HEK293 (cell line): ENCODE measurements at regions not wholly inside any gene's neighbourhood (a gene's known extent, or its start where the extent isn't known, plus 50 kb on each side); places are given as distances from the start of the nearest gene placed in this dataset.
"Not testable (repeated sequence)": the region's sequence is repeated elsewhere in the genome, so short reads cannot be mapped to it uniquely, and the experiment has no call there.

Source experiments
- CTCF ChIA-PET: fragments of 350-600 bp; formaldehyde crosslinking; extraction: SDS; loops from one replicate; lab custom pipeline; 2021; ENCODE audit warnings: antibody characterized with exemption; lab: Yijun Ruan, JAX
- POLR2A ChIA-PET: fragments of 300-600 bp; formaldehyde crosslinking; extraction: SDS; loops from one replicate; lab custom pipeline; 2020; ENCODE audit warnings: antibody characterized with exemption, inconsistent platforms; lab: Yijun Ruan, JAX
- H3K27ac ChIP-seq: fragments of 200-500 bp; sonication (Bioruptor generic); 2 replicates; pipeline ENCODE4 v1.5.1; 2014; ENCODE audit warnings: low read depth, low read length, control low read depth, inconsistent platforms; ENCODE audit errors: extremely low read depth
- H3K36me3 ChIP-seq, 2 experiments: fragments of 200-500 bp in 1 of 2; sonication (Bioruptor generic) in 1 of 2; 1 replicate in 1 of 2; 2 replicates in 1 of 2; pipeline ENCODE4 v1.5.1; 2014 to 2017; ENCODE audit warnings: inconsistent platforms in 2 of 2, low read length in 2 of 2; ENCODE audit not compliant: control insufficient read depth in 2 of 2, insufficient read depth in 1 of 2
- H3K4me1 ChIP-seq: fragments of 200-500 bp; sonication (Bioruptor generic); 2 replicates; pipeline ENCODE4 v1.5.1; 2014; ENCODE audit warnings: mild to moderate bottlenecking, low read length, inconsistent platforms; ENCODE audit not compliant: control insufficient read depth, insufficient read depth
- H3K4me3 ChIP-seq: 2 replicates; pipeline ENCODE4 v1.5.1; 2011; ENCODE audit warnings: low read depth, mild to moderate bottlenecking, control low read depth, low read length, moderate library complexity
- H3K9me3 ChIP-seq: fragments of 200-500 bp; sonication (Bioruptor generic); 2 replicates; pipeline ENCODE4 v1.5.1; 2014; ENCODE audit warnings: low read depth, low read length, inconsistent platforms; ENCODE audit not compliant: control insufficient read depth, insufficient read depth

DNA sequence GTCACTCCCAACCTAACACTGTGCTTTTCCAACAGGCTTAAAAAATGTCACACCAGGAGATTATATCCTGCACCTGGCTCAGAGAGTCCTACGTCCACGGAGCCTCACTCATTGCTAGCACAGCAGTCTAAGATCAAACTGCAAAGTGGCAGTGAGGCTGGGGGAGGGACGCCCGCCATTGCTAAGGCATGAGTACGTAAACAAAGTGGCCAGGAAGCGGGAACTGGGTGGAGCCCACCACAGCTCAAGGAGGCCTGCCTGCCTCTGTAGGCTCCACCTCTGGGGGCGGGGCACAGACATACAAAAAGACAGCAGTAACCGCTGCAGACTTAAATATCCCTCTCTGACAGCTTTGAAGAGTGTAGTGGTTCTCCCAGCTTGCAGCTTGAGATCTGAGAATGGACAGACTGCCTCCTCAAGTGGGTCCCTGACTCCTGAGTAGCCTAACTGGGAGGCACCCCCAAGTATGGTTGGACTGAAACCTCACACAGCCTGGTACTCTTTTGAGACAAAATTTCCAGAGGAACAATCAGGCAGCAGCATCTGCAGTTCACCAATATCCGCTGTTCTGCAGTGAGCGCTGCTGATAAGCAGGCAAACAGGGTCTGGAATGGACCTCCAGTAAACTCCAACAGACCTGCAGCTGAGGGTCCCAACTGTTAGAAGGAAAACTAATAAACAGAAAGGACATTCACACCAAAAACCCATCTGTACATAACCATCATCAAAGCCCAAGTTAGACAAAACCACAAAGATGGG lies 2986.4 kb upstream of the OR11H1 start:
- H3K27ac ChIP-seq, H3K4me1 ChIP-seq, H3K4me3 ChIP-seq, H3K9me3 ChIP-seq, POLR2A ChIA-PET, CTCF ChIA-PET, H3K36me3 ChIP-seq: not testable (repeated sequence)

DNA sequence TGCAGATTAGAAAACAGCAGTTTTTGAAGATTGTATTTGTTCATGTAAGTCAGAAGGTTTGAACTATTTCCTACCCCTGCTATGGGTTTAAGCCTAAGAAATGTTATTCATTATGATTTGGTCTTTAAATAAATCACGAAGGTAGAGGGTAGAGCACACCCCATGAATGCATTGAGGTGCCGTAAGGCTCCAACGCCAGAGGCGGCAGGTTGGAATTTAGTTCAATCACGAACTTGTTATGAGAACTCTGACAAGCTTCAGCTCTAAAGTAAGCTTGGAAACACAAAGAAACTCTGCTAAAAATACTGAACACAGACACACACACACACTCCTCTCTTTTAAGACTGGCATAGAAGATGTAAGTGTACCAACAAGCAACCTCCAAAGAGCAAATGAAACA lies 2974.6 kb upstream of the OR11H1 start:
- H3K4me1 ChIP-seq, H3K27ac ChIP-seq, H3K9me3 ChIP-seq, H3K4me3 ChIP-seq, CTCF ChIA-PET, POLR2A ChIA-PET, H3K36me3 ChIP-seq: not testable (repeated sequence)

DNA sequence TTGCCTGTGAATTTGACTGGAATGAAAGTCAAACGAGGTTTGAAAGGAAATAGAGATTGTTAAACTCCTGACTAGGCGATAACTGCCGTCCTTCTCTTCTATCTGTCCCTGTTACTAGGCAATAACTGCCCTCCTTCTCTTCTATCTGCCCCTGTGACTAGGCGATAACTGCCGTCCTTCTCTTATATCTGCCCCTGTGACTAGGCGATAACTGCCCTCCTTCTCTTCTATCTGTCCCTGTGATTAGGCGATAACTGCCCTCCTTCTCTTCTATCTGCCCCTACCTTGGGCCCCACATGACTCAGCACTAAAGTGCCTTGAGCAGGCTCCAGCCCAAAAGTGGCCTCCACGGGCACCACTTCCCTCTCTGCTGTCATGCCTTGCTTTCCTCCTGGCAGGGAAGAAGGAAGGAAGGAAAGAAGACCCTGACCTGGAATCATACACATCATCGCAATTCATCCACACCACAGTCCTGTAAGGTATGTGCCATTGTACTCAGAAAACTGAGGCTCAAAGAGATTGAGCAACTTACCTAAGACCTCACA lies 2973.3 kb upstream of the OR11H1 start:
- H3K9me3 ChIP-seq, H3K4me3 ChIP-seq, H3K27ac ChIP-seq, POLR2A ChIA-PET, H3K36me3 ChIP-seq, H3K4me1 ChIP-seq, CTCF ChIA-PET: not testable (repeated sequence)

DNA sequence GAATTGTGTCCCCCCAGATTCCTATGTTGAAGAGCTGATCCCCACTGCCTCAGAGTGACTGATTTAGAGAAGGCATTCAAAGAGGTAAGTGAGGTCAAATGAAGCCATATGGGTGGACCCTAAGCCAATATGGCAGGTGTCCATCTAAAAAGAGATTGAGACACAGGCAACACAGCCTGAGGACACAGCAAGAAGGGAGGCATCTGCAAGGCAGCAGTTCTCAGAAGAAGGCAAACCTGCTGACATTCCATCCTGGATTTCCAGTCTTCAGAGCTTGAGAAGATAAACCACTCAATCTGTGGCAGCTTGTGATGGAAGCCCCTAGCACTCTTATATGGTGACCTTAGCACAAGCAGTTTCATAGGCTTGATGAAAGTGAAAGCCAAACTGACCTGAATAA lies 2956.5 kb upstream of the OR11H1 start:
- H3K9me3 ChIP-seq, H3K27ac ChIP-seq, H3K4me3 ChIP-seq, H3K4me1 ChIP-seq, CTCF ChIA-PET, H3K36me3 ChIP-seq, POLR2A ChIA-PET: not testable (repeated sequence)

DNA sequence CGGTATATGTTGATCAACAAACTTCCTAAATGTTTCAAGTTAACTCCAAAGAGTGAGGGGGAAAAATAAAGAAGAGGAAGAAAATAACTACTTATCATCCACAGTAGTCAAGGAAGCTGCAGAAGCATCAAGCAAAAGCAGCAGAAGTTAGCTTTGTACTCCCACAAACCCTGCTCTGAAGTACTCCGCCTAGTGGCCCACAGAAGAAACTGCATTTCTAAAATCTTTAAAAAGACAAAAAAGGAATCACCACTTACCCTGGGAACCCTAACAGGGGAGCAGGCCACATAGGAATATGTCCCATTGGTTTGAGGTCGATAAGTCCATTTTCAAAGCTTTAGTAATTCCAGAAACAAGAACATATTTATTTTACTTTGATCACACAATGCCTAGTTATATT lies 2948.3 kb upstream of the OR11H1 start:
- H3K36me3 ChIP-seq, H3K27ac ChIP-seq, CTCF ChIA-PET, POLR2A ChIA-PET, H3K4me1 ChIP-seq, H3K4me3 ChIP-seq, H3K9me3 ChIP-seq: not testable (repeated sequence)

DNA sequence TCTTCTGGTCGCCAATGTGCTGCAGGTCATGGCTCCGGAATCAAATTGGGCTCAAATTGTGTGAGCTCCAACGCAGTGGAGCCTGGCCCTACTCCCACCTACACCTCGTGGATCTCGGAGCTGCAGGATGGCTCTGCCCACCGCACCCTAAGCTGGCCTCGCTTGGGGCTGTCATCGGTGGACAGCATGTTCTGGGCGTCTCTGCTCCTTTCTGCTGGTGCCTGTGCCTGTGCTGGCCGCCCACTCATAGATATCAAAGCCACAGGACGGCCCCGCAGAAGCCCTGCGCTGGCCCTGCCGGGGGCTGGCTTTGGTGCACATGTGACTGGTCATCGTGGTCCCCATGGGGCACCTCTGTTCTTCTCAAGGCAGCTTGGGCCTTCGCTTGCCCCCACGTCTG lies 2943.5 kb upstream of the OR11H1 start:
- CTCF ChIA-PET, H3K27ac ChIP-seq, H3K4me3 ChIP-seq, H3K4me1 ChIP-seq, POLR2A ChIA-PET, H3K9me3 ChIP-seq, H3K36me3 ChIP-seq: not testable (repeated sequence)

DNA sequence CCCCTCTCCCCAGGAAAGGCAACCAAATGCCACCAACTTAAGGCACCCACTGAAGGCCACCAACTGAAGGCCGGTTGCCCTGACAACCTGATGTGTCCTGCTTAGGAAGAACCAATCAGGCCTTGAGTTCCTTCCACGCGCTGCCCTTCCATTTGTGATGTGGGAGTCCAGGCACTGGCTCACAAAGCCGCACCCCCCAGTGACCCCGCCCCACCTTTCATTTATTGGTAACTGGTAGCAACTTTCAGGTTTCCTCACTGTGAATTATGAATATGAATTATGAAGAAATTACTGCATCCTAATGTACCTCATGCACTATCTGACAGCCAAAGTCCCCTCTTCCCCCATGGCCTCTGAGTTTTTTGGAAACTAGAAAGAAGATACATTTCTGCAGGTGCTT lies 2943.1 kb upstream of the OR11H1 start:
- H3K4me1 ChIP-seq, CTCF ChIA-PET, H3K9me3 ChIP-seq, POLR2A ChIA-PET, H3K36me3 ChIP-seq, H3K4me3 ChIP-seq, H3K27ac ChIP-seq: not testable (repeated sequence)

DNA sequence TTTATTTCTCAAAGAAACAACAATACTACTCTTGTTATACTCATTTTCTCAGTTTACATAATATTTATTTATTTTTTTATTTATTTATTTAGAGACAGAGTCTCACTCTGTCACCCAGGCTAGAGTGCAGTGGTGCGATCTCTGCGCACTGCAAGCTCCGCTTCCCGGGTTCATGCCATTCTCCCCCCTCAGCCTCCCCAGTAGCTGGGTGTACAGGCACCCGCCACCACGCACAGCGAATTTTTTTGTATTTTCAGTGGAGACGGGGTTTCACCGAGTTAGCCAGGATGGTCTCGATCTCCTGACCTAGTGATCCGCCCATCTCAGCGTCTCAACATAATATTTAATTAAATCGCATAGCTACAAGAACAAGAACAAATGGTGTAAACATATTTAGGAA lies 2932.3 kb upstream of the OR11H1 start:
- CTCF ChIA-PET, H3K4me1 ChIP-seq, POLR2A ChIA-PET, H3K9me3 ChIP-seq, H3K4me3 ChIP-seq, H3K27ac ChIP-seq, H3K36me3 ChIP-seq: not testable (repeated sequence)

DNA sequence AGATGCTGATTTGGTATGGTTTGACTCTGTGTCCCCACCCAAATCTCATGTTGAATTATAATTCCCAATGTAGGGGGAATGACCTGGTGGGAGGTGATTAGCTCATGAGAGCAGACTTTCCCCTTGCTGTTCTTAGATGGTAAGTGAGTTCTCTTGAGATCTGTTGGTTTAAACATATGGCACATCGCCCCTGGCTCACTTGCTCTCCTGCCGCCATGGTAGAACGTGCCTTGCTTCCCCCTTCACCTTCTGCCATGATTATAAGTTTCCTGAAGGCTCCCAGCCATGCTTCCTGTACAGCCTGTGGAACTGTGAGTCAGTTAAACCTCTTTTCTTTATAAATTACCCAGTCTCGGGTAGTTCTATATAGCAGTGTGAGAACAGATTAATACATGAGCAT lies 2930.2 kb upstream of the OR11H1 start:
- H3K27ac ChIP-seq, POLR2A ChIA-PET, CTCF ChIA-PET, H3K9me3 ChIP-seq, H3K4me1 ChIP-seq, H3K4me3 ChIP-seq, H3K36me3 ChIP-seq: not testable (repeated sequence)

DNA sequence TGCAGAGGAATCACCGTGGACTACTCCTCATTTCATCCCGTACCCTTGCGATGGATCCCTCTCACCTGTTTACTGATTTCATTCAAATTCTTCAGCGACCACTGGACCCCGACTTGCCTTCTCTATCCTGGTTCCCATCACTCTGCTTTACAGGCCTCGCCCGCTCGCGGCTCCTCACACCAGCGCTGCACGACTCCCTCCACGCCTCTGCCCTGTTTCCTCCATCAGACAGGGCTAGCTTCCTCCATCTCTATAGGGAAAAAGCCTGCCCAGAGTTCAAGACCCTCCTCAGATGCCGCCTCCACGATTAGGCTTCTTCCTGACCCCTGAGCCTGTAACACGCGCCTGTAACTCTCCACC lies 2926.5 kb upstream of the OR11H1 start:
- H3K4me3 ChIP-seq, H3K9me3 ChIP-seq, CTCF ChIA-PET, H3K27ac ChIP-seq, POLR2A ChIA-PET, H3K4me1 ChIP-seq, H3K36me3 ChIP-seq: not testable (repeated sequence)
